HG02840 (cell line): ENCODE measurements at regions not wholly inside any gene's neighbourhood (a gene's known extent, or its start where the extent isn't known, plus 50 kb on each side); places are given as distances from the start of the nearest gene placed in this dataset.

Source experiments
- ATAC-seq: cut with Tn5 transposase; IDR thresholded peaks from one replicate; pipeline ENCODE4 v1.9.1; 2021; ENCODE audit warnings: mild to moderate bottlenecking, moderate library complexity, moderate number of reproducible peaks; ENCODE audit not compliant: unreplicated experiment, low FRiP score

DNA sequence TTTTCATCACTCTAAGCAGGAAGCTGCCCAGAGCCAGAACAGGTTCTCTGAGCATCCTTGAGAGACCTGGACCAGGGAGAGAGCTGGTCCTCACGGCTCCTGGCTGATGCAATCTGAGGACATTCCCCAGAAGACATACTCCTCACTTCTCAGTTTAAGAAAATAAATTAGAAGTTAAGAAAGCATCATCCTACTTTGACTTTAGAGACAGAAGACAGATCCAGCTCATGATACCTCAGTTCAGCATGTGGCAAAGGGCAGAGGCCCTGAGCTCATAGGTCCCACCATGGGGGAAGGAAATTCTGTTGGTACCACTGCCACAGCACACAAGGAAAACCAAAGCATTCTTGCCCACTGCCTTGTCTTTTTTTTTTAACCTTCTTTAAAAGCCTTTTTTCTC, 378.1 kb upstream of the JARID2 start:
- no peak for ATAC-seq

DNA sequence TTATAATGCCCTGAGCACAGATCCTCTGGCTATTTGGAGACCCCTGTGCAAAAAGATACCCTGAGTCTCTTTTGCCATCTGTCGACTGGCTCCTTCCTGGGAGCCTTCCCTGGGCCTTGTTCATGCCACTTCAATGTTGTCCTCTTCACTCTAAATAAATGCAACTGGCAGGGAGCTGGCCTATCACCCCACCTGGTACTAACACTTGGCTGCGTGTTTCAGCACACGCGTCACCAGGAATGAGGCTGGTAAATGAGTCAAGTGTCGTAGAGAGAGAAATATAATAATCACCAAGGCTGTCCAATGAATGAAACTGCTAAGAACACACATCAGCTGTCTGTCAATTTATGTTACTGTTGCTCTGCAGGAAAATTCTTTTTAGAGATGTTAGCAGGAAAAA, 374.6 kb upstream of the JARID2 start:
- ATAC-seq, result no peak

DNA sequence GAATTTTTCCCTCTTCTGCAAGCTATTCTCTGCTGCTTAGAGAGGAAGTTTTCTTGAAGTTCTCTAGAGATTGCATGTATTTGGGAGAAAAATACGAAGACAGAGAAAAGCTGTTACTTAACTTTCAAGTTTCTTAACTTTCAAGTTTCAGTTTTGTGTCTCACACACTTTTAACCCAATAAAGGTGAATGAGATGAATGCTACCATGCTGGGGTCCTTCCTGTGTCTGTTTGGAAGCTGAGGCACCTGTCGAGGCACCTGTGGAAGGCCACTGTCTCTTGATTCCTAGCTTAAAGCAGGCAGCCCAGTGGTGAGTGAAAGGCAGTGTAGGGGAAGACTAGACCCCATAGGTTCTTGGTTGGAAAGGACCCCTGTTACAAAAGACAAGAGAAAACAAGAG, 372.8 kb upstream of the JARID2 start:
- no peak for ATAC-seq

DNA sequence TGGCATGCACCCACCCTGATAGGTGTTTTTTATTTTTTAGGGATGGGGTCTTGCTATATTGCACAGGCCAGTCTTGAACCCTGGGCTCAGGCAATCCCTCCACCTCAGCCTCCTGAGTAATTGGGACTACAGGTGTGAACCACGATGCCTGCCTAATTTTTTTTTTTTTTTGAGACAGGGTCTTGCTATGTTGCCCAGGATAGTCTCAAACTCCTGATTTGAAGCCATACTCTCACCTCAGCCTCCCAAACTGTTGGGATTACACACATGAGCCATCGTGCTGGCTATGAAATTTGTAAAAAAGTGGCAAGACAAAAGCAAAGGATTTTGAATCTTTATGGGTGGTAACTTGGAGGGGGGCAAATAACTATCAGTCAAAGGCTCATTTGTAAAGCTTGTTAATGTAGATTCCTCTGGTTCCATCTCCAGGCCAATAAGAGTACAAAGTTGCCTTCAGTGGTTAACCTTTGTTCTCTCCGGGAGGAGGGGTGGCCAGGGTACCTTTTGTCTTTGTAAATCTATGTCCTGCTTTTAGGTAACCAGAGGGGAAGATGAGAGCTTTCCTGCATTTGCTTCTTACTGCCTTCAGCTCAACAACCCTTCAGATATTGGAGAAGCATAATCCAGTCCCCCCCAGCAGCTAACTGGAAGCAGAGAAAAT, 372.0 kb upstream of the JARID2 start:
- ATAC-seq, result no peak

DNA sequence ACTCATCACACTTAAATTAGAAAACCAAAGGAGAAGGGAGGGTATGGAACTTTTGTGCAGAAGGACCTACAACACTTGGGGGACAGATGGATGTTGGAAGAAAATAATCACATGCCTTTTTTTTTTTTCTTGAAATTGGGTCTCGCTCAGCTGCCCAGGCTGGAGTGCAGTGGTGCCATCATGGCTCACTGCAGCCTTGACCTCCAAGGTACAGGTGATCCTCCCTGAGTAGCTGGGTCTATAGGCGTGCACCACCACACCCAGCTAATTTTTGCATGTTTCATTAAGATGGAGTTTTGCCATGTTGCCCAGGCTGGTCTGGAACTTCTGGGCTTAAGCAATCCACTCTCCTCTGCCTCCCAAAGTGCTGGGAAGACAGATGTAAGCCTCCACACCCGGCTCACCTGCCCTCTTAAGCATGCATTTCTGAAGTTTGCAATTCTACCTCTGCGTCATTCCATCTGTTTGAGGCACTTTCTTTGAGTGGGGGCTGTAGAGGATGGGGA, 370.8 kb upstream of the JARID2 start:
- no peak for ATAC-seq

DNA sequence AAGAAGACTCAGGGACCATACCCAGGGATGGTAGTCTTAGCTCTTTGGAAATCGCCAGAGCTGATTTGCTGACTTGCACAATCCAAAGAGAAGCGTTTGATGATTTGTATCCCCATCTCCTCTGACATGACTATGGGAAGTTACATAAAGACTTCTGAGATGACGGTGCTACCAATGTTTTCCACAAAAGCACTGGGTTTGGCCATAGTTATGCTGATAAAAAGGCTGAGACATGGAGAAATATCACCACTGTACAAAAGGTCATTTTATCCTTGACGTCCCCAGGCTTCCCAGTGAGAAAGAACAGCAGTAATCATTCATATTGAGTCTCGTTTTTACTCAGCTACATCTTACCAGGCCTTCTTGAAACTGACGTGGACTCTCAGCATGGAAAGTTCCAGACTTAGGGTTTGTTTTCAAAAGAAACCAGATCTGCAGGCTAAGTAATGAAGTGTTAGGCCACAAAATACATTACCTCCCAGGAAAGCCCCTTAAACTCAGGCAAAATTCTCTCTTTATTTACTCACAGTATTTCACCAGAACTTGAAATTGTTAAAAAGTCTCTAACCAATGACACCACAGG, 370.3 kb upstream of the JARID2 start:
- peak; percentile 54 for ATAC-seq

DNA sequence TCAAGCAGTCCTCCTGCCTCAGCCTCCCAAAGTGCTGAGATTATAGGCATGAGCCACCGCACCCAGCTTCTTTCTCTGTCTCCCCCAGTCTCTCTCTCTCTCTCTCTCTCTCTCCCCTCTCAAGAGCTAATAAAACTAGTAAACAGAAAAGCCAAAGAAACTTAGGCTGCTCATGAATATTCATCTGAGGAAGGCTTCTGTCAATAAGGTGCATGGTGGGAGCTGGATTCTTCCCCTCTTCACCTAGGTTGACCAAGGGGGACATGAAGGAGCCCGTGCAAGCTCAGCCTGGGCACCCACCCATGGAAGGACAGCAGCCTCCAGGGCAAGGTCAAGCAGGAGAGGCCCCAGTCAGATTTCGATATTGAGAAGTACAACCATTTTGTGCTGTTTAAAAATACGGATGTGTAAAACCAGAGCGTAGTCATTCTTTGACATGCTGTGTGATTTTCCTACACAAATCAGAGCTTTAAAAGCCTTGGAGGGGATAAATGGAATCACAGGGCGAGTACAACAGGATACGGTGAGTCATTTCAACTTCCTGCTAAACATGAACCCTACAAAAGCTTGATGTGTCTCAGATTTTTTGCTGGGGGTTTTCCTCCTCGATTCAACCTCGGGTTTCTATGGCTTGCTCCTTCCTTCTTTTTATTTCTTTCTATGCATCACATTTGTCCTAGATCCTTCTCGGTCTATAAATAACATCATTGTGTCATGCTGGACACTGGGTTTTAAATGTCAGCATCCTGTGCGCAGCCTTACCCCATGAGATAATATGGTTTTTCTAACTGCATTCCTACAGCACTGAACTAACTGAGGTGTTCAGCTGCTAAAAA, 368.9 kb upstream of the JARID2 start:
- ATAC-seq, result peak; percentile 50

DNA sequence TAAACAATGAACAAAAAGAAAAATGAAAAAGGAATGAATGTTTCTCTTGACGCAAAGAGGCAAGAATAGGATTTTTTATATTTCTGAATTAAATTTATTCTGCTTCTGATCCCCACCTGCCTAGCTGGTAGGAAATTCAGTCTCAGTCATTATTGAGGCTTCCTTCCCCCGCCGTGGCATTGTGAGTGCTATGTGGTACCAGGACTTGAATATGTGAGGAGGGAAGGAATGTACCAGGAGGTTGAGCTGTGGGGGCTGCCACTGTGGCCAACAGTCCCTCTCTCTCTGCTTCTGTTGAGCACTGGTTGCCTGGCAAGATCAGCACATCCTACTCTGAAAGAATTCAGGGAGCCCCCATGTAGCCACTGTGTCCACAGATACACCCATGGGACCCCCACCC, 368.1 kb upstream of the JARID2 start:
- no peak for ATAC-seq

DNA sequence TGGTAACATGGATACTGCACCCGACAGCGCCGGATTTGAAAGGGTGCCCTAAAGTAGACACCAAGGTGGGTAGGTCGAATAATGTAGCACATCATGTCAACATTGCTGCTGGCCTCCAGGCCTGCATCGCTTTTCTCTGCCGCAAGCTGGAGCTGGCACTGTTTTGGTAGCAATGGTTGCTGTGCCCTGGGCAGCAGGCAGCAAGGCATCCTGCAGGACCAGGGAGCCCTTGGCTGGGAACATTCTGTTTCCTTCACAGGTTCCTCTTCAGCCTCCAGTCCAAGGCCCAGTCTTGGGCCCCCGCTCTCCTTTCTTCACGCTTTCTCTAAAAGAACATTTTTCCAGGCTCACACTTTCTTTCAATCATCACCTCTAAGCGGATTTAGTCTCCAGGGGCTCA, 365.8 kb upstream of the JARID2 start:
- ATAC-seq, result no peak

DNA sequence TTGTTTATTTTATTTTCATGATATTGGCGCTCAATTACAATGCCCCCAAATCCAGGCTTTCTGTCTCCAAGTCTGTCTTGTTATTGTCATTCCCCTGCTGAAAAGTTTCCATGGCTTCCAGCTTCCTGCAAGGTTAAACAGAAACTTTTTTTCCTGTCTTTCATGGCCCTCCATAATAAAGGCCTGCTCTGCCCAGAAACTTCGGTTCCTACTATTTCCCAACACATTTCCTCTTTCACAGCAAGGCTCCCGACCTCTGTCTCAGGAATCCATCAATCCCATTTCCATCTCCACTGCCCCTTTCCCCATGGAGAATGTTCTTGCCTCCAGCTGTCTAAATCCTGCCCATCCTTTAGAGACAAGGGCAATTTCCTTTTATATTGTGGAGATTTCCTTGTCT, 365.2 kb upstream of the JARID2 start:
- no peak for ATAC-seq

DNA sequence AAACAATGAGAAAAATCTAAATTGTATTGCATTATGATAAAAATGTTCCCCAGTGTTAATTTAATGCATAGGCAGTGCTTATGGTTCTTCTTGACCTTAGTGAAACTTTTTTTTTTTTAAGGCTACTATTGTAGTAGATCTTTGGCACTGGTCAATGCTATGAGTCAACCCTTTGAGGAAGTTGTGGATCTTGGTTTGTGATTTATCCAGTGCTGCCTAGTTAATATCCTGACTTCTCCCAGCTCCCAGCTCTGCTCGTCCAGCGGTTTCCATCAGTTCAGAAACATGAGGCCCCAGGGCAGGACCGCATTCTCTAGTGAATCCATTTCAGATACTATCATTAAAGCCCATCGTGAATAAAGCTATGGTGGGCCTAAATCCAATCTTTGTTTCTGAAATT, 364.5 kb upstream of the JARID2 start:
- ATAC-seq, result no peak

DNA sequence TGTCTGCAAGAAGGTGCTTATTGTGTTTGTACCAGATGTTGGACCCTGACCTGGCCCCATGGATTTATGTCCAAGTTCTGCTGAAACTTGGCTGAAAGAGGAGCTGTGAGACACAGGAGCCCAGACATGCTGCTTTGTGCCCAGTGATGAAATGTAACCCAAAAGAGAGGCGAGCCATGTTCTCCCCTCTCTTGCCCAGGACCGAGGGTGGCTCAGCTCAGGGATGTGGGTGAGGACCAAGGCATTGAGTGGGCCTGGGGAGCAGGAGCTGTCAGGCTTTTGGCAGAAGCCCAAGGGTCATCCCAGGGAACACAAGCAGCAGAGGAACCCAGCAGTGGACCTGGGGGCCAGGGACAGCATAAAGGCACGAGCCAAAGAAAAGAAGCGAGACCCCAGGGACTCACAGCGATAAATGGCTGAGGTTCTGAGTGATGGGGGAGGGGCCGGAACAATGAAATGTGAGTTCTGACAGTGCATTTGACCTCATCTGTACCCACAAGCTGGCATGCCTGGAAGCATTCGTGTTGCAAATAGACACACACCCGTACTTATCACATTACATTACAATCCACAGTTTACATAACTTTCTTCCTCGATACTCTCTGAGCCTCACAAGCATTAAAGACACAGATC, 363.4 kb upstream of the JARID2 start:
- no peak for ATAC-seq

DNA sequence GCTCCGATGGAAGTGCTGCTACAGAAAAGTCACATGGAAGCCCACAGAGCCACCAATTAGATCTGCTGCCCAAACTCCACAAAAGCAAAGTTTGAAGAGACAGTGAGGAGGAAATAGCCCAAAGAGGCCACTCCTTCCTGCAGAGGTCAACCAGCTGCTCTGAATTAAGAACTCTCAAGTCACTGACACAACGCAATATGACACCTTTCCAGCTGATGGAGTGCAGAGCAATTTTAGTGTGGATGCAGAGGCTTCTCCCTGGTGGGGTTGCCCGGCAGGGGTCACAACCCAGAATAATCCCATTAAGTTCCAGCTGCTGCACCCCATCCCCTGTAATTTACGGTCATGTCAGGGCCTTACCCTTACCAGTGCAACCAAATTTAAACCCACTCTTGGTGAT, 361.9 kb upstream of the JARID2 start:
- ATAC-seq, result no peak

DNA sequence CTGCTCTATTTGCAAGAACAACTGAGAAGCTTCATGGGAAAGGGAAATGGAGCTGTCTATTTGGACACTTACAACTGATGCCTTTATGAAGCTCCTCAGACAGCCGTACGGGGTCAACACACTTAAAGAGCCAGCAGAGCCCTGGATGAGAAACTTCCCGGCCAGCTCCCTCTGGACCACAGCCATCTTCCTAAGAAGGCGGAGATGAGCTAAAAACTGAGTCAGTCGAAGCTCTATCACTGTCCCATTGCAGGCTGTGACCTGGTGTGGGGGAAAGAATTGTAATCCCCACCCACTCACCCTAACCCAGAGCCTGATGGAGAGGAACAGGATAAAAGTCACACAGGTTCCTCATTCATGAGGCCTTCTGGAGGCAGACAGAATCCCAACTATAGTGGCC, 360.4 kb upstream of the JARID2 start:
- no peak for ATAC-seq

DNA sequence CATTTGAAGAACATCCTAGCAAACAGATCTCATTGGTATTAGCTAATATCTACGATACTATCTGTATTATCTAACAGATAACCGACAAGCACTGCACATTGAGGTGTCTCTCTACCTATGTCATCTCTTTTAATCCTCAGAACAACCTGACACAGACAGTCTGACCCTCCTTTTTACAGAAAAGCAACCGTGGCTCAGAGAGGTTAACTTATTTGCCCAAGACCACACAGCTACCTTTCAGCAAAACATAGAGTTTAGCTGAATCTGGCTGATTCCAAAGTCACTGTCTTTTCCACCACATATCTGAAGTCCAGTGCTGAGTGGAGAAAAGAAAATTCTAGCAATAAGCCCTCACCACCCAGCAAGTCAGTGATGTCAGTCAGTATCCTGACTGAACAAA, 358.7 kb upstream of the JARID2 start:
- no peak for ATAC-seq

DNA sequence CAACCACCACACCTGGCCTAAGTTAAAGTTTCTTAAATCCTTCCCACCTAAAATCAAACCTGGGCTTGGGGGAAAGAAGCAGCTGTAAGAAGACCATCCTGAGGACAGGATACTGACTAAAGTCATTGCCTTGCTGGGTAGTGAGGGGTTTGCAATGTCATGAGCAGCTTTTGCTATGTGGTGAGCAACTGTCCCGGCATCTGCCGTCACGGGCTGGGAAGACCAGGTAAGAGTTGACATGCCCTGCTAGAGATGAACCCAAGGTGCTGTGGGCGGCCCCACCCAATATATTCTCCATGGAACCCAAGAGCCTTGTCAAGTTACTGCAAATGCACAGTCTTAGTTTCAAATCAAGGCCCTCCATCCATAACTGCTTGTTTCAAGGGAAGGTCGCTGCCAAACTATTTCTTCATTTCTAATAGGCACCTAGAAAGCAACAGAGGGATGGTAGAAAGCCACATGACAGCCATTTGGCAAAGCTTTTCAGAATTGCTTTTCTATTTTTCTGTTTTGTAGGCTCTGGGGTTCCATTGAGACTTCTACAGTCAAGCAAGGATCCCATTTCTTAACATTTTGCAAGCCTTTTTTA, 357.8 kb upstream of the JARID2 start:
- ATAC-seq, result no peak

DNA sequence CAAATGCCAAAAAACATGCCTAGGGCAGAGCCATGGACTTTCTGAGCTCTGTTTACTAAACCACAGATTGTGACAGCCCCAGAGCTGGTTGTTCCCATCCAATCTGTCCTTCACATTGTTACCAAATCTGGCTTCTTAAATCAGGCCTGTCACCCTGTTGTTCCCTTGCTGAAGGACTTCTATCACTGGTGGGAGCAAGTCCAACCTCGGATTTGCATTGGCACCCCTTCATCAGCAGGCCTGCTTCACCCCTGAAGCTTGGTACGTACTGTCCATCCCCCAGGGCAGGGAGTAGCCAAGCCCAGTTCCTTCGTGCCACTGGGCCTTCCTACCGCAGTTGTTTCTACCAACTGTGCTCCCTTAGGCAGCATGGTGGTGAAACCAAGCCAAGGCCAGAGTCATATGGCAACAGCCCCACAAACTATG, 357.3 kb upstream of the JARID2 start:
- ATAC-seq, result no peak

DNA sequence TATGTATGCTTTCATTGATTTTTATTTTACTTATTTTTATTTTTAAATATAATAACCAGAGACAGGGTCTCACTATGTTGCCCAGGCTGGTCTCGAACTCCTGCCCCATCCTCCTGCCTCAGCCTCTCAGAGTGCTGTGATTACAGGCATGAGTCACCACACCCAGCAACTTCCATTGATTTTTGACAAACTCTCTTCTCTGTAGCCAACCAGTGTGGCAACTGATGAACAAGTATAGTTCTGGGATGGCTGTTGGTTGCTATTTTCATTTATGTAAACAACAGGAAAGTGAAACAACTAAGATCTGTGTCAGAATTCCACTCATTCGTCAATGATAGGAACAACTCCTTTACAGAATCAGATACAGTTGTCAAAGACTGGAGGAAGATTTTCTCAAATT, 356.7 kb upstream of the JARID2 start:
- ATAC-seq, result no peak

DNA sequence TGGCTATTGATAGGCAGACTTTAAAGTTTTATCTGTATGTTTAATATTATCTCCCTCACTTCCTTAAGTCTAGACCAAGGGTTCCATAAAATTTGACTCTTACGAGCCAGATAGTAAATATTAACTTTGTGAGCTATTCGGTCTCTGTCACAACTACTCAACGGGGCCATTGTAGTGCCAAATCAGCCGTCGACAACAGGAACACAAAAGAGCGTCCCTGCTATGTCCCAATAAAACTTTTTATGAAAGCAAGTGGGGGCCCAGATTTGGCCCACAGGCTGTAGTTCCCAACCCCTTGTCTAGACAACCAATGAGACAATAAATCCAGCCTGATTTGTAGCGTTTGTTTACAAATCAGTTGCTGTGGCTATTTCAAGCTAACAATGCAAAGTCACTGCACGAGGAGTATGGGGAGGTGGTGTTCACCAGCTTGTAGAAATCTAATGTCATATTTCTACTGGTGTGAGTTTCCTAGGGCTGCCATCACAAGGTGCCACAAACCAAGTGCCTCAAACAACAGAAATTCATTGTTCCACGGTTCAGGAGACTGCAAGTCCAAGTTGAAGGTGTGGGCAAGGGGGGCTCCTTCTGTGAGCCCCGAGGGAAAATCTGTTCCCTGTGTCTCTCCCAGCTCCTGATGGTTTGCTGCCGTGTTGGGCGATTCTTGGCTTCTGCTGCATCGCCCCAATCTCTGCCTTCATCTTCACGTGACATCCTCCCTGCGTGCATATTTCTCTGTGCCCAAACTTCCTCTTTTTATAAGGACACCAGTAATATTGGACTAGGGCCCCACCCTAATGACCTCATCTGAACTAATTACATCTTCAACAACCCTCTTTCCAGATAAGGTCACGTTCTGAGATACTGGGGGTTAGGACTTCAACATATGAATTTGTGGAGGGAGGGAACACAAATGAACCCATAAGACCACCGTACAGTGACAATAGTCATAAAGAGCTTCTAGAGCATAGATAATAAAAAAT, 356.0 kb upstream of the JARID2 start:
- no peak for ATAC-seq
